CD4-positive, alpha-beta T cell (primary cell): ENCODE measurements at regions not wholly inside any gene's neighbourhood (a gene's known extent, or its start where the extent isn't known, plus 50 kb on each side); places are given as distances from the start of the nearest gene placed in this dataset.

ENCODE experiments used
- ATAC-seq: fragments of 200-7000 bp; cut with Tn5 transposase; one replicate; pipeline ENCODE4 v1.10.0; 2022; ENCODE audit warnings: mild to moderate bottlenecking; ENCODE audit not compliant: poor library complexity
- CTCF ChIA-PET: fragments of 350-600 bp; sonication (Branson Sonifier 250); formaldehyde crosslinking; loops from one replicate; lab custom pipeline; 2021; ENCODE audit warnings: antibody characterized with exemption, inconsistent platforms; lab: Charles Lee
- POLR2A ChIA-PET: fragments of 350-600 bp; sonication (Branson Sonifier 250); formaldehyde crosslinking; loops from one replicate; lab custom pipeline; 2021; ENCODE audit warnings: antibody characterized with exemption, inconsistent platforms; lab: Charles Lee
- DNase-seq, 14 experiments: peaks; one replicate each; pipeline ENCODE4 v3.0.0-alpha.2; 2013 to 2020; ENCODE audit warnings: mixed read lengths in 2 of 14
- H3K27ac ChIP-seq, 2 donors: one replicate each; pipeline versions ENCODE4 v1.5.1 to v1.7.0; 2013; ENCODE audit warnings: low read length in 2 of 2, low read depth in 1 of 2, mild to moderate bottlenecking in 1 of 2
- H3K27me3 ChIP-seq, 2 experiments: 1 replicate in 1 of 2; 2 replicates in 1 of 2; pipeline versions ENCODE4 v1.6.1 to v1.7.0; 2013; ENCODE audit warnings: low read length in 2 of 2, control low read depth in 1 of 2, mild to moderate bottlenecking in 1 of 2, moderate library complexity in 1 of 2; ENCODE audit not compliant: insufficient read depth in 2 of 2, control insufficient read depth in 1 of 2
- H3K36me3 ChIP-seq: one replicate; pipeline ENCODE4 v1.6.1; 2013; ENCODE audit warnings: low read length, control low read depth; ENCODE audit not compliant: insufficient read depth
- H3K4me1 ChIP-seq: one replicate; pipeline ENCODE4 v1.6.1; 2013; ENCODE audit warnings: low read length, control low read depth; ENCODE audit not compliant: insufficient read depth
- H3K4me3 ChIP-seq: one replicate; pipeline ENCODE4 v1.5.1; 2013; ENCODE audit warnings: mild to moderate bottlenecking, low read length, moderate library complexity
- H3K9me3 ChIP-seq, 2 experiments: 1 replicate in 1 of 2; 2 replicates in 1 of 2; pipeline versions ENCODE4 v1.6.1 to v1.7.0; 2013; ENCODE audit warnings: low read length in 2 of 2, mild to moderate bottlenecking in 2 of 2, control low read depth in 1 of 2, moderate library complexity in 1 of 2; ENCODE audit not compliant: control insufficient read depth in 1 of 2, insufficient read depth in 1 of 2
- H3K27ac Mint-ChIP-seq: one replicate; pipeline ENCODE4 v1.8.0; 2020; ENCODE audit warnings: mixed read lengths
- H3K27me3 Mint-ChIP-seq: one replicate; pipeline ENCODE4 v1.8.0; 2021; ENCODE audit warnings: mixed read lengths
- H3K36me3 Mint-ChIP-seq: one replicate; pipeline ENCODE4 v1.8.0; 2021; ENCODE audit warnings: low read depth, mixed read lengths
- H3K4me1 Mint-ChIP-seq: one replicate; pipeline ENCODE4 v1.8.0; 2021; ENCODE audit warnings: low read depth, mixed read lengths
- H3K4me3 Mint-ChIP-seq: one replicate; pipeline ENCODE4 v1.8.0; 2020; ENCODE audit warnings: mild to moderate bottlenecking, mixed read lengths
- H3K9me3 Mint-ChIP-seq: one replicate; pipeline ENCODE4 v1.8.0; 2020; ENCODE audit warnings: mixed read lengths
- CTCF ChIP-seq: fragments of 200-600 bp; IDR thresholded peaks from one replicate; pipeline ENCODE4 v1.8.0; 2022; ENCODE audit warnings: antibody characterized with exemption, mild to moderate bottlenecking
- intact Hi-C, 2 experiments: fragments of 100-400 bp; cut with DNase I in 1 of 2; cut with micrococcal nuclease in 1 of 2; formaldehyde crosslinking; loops; one replicate each; pipeline versions ENCODE4 v1.15.1 to v1.9.0; 2023 to 2025; cut with DNase I, micrococcal nuclease

GRCh38 chr1:90534116-90534515 is 183.0 kb downstream of the BARHL2 start:
- DNase-seq (no peak), ATAC-seq (no peak)
- H3K27me3 Mint-ChIP-seq, result peaks cover 15% of the 10 kb centered on the region
- no peak overlapping the region for H3K27ac Mint-ChIP-seq
- no peaks in the 10 kb centered on the region for H3K4me1 ChIP-seq
- H3K9me3 Mint-ChIP-seq, result no peaks in the 10 kb centered on the region
- intact Hi-C loops, result no loop called here
- no peak overlapping the region for H3K4me3 Mint-ChIP-seq
- POLR2A ChIA-PET, result no interaction called here
- no peak for TF ChIP-seq CTCF
- no peak overlapping the region for H3K27ac ChIP-seq
- CTCF ChIA-PET, result no interaction called here
- H3K36me3 Mint-ChIP-seq, result no peaks in the 10 kb centered on the region
- no peak overlapping the region for H3K4me3 ChIP-seq
- H3K9me3 ChIP-seq, result no peaks in the 10 kb centered on the region
- H3K4me1 Mint-ChIP-seq, result no peaks in the 10 kb centered on the region
- H3K36me3 ChIP-seq, result no peaks in the 10 kb centered on the region
- H3K27me3 ChIP-seq, result no peaks in the 10 kb centered on the region

- Mint-ChIP-seq H3K27me3 (peaks cover 5% of the 10 kb centered on the region), H3K4me3 (no peak overlapping the region), H3K4me1 (no peaks in the 10 kb centered on the region), H3K9me3 (peaks cover under 1% of the 10 kb centered on the region), H3K27ac (no peak overlapping the region), H3K36me3 (no peaks in the 10 kb centered on the region)
- TF ChIP-seq CTCF, result no peak
- H3K4me3 ChIP-seq, result no peak overlapping the region
- no peaks in the 10 kb centered on the region for H3K4me1 ChIP-seq
- H3K27me3 ChIP-seq, result no peaks in the 10 kb centered on the region
- ATAC-seq, result no peak
- intact Hi-C loops, result no loop called here
- ChIA-PET CTCF (no interaction called here), POLR2A (no interaction called here)
- H3K27ac ChIP-seq, result no peak overlapping the region
- DNase-seq, result no peak
- H3K36me3 ChIP-seq, result no peaks in the 10 kb centered on the region
- no peaks in the 10 kb centered on the region for H3K9me3 ChIP-seq
Observed at GRCh38 chr1:90526954-90527353, 190.1 kb downstream of the BARHL2 start.

GRCh38 chr1:90522432-90522831 is 194.7 kb downstream of the BARHL2 start:
- POLR2A ChIA-PET, result no interaction called here
- H3K4me1 Mint-ChIP-seq, result no peaks in the 10 kb centered on the region
- no peaks in the 10 kb centered on the region for H3K4me1 ChIP-seq
- CTCF ChIA-PET, result no interaction called here
- no peak for TF ChIP-seq CTCF
- no peak for ATAC-seq
- peaks cover 7% of the 10 kb centered on the region for H3K9me3 Mint-ChIP-seq
- no peak overlapping the region for H3K4me3 Mint-ChIP-seq
- no peaks in the 10 kb centered on the region for H3K36me3 Mint-ChIP-seq
- no peak overlapping the region for H3K27ac Mint-ChIP-seq
- H3K4me3 ChIP-seq, result no peak overlapping the region
- DNase-seq, result no peak
- no peak overlapping the region for H3K27ac ChIP-seq
- peaks cover 0 to 4% of the 10 kb centered on the region in 2 experiments for H3K9me3 ChIP-seq
- no peaks in the 10 kb centered on the region for H3K27me3 ChIP-seq
- intact Hi-C loops, result no loop called here
- H3K27me3 Mint-ChIP-seq, result peaks cover 13% of the 10 kb centered on the region
- no peaks in the 10 kb centered on the region for H3K36me3 ChIP-seq
